ENCODE measurements at regions not wholly inside any gene's neighbourhood (a gene's known extent, or its start where the extent isn't known, plus 50 kb on each side); places are given as distances from the start of the nearest gene placed in this dataset.
A peak's percentile ranks its signal among the peaks of the same experiment; 100 is the strongest.

GRCh38 chr1:116853680-116854402 lies 55.9 kb upstream of the PTGFRN start:
- peak; percentile 84 for DNase-seq (ENCODE audit: low spot score)
- no peak overlapping the region for H3K27ac ChIP-seq
- POLR2A ChIA-PET (ENCODE audit: low non-redundant PET) = interaction anchor here (0.7 kb wide), 1 partner anchor 204 kb away, joined by 3 read pairs; no protein-coding TSS in a partner anchor
- no peak for TF ChIP-seq CTCF (conservative IDR thresholded peaks at IDR 0.05; ENCODE audit: low read depth)
- CTCF ChIA-PET = interaction anchor here (0.5 to 1.3 kb wide), 5 partner anchors 23 to 279 kb away, joined by 3 to 5 read pairs (median 3); no protein-coding TSS in a partner anchor

GRCh38 chr1:116854403-116854690 lies 55.4 kb upstream of the PTGFRN start:
- DNase-seq (ENCODE audit: low spot score) = peak; percentile 13
- POLR2A ChIA-PET (ENCODE audit: low non-redundant PET) = no interaction called here
- no peak overlapping the region for H3K27ac ChIP-seq
- CTCF ChIA-PET = interaction anchor here (1.3 kb wide), 1 partner anchor 28 kb away, joined by 3 read pairs; no protein-coding TSS in a partner anchor
- TF ChIP-seq CTCF (conservative IDR thresholded peaks at IDR 0.05; ENCODE audit: low read depth) = 0 out of 2 replicates have a peak, but pooled peaks have one; percentile 16

- ChIA-PET POLR2A (ENCODE audit: low non-redundant PET) (no interaction called here), CTCF (interaction anchor here (1.3 kb wide), 1 partner anchor 28 kb away, joined by 3 read pairs; no protein-coding TSS in a partner anchor)
- DNase-seq (ENCODE audit: low spot score) = no peak
- no peak for TF ChIP-seq CTCF (conservative IDR thresholded peaks at IDR 0.05; ENCODE audit: low read depth)
- no peak overlapping the region for H3K27ac ChIP-seq
Observed at GRCh38 chr1:116854716-116855115, 55.0 kb upstream of the PTGFRN start.

GRCh38 chr1:116855191-116855619 lies 54.5 kb upstream of the PTGFRN start:
- ChIA-PET POLR2A (ENCODE audit: low non-redundant PET) (no interaction called here), CTCF (interaction anchor here (1.3 kb wide), 1 partner anchor 27 kb away, joined by 3 read pairs; no protein-coding TSS in a partner anchor)
- DNase-seq (ENCODE audit: low spot score) = no peak
- TF ChIP-seq CTCF (conservative IDR thresholded peaks at IDR 0.05; ENCODE audit: low read depth) = no peak
- H3K27ac ChIP-seq = no peak overlapping the region

GRCh38 chr1:116855773-116856201 lies 53.9 kb upstream of the PTGFRN start:
- ChIA-PET CTCF (interaction anchor here (0.8 to 1.3 kb wide), 2 partner anchors 26 to 81 kb away, joined by 3 read pairs; no protein-coding TSS in a partner anchor), POLR2A (ENCODE audit: low non-redundant PET) (no interaction called here)
- no peak for DNase-seq (ENCODE audit: low spot score)
- no peak for TF ChIP-seq CTCF (conservative IDR thresholded peaks at IDR 0.05; ENCODE audit: low read depth)
- no peak overlapping the region for H3K27ac ChIP-seq

- no peak overlapping the region for H3K27ac ChIP-seq
- CTCF ChIA-PET = interaction anchor here (0.8 kb wide), 1 partner anchor 80 kb away, joined by 3 read pairs; no protein-coding TSS in a partner anchor
- POLR2A ChIA-PET (ENCODE audit: low non-redundant PET) = no interaction called here
- TF ChIP-seq CTCF (conservative IDR thresholded peaks at IDR 0.05; ENCODE audit: low read depth) = no peak
- no peak for DNase-seq (ENCODE audit: low spot score)
Observed at GRCh38 chr1:116856312-116856711, 53.4 kb upstream of the PTGFRN start.
